Astrocyte (in vitro differentiated cells and primary cell): ENCODE measurements at regions not wholly inside any gene's neighbourhood (a gene's known extent, or its start where the extent isn't known, plus 50 kb on each side); places are given as distances from the start of the nearest gene placed in this dataset.
"Not testable (repeated sequence)": the region's sequence is repeated elsewhere in the genome, so short reads cannot be mapped to it uniquely, and the experiment has no call there.

Experiments used
- EZH2 ChIP-seq: IDR thresholded peaks from 2 replicates; pipeline ENCODE4 v1.6.1; 2012; ENCODE audit warnings: mild to moderate bottlenecking, low read length, inconsistent platforms; ENCODE audit not compliant: insufficient read depth
- TF ChIP-seq, protein P1 (sequence below): IDR thresholded peaks from 2 replicates; pipeline ENCODE4 v1.5.1; 2011; ENCODE audit warnings: low read depth, mild to moderate bottlenecking, inconsistent platforms, low read length, moderate library complexity; ENCODE audit not compliant: insufficient read depth

DNA sequence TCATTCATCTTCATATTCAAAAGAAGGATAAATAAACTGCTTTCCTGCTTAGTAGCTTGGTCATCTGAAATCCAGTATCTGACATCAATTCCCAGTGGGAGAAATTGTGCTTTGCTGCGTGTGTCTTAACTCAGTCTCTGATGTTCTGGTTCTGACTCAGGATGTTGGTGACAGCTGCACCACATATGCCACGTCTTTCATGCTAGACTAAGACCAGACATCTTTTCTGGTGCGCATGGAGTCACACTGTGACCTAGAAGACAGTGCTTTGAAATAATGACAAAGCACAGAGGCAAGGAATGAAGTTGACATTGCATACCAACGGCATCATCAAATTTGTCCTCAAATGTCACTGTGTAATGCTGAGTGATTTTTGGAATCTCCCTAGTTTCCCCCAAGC lies 308.8 kb upstream of the PLGLB1 start:
- TF ChIP-seq, protein P1, sequence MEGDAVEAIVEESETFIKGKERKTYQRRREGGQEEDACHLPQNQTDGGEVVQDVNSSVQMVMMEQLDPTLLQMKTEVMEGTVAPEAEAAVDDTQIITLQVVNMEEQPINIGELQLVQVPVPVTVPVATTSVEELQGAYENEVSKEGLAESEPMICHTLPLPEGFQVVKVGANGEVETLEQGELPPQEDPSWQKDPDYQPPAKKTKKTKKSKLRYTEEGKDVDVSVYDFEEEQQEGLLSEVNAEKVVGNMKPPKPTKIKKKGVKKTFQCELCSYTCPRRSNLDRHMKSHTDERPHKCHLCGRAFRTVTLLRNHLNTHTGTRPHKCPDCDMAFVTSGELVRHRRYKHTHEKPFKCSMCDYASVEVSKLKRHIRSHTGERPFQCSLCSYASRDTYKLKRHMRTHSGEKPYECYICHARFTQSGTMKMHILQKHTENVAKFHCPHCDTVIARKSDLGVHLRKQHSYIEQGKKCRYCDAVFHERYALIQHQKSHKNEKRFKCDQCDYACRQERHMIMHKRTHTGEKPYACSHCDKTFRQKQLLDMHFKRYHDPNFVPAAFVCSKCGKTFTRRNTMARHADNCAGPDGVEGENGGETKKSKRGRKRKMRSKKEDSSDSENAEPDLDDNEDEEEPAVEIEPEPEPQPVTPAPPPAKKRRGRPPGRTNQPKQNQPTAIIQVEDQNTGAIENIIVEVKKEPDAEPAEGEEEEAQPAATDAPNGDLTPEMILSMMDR: not testable (repeated sequence)
- TF ChIP-seq EZH2: not testable (repeated sequence)
